GM18508 (cell line): ENCODE measurements at regions not wholly inside any gene's neighbourhood (a gene's known extent, or its start where the extent isn't known, plus 50 kb on each side); places are given as distances from the start of the nearest gene placed in this dataset.
"Not testable (repeated sequence)": the region's sequence is repeated elsewhere in the genome, so short reads cannot be mapped to it uniquely, and the experiment has no call there.

ENCODE experiments used
- ATAC-seq: cut with Tn5 transposase; IDR thresholded peaks from one replicate; pipeline ENCODE4 v1.9.1; 2021; ENCODE audit warnings: moderate number of reproducible peaks; ENCODE audit not compliant: insufficient read depth, unreplicated experiment

DNA sequence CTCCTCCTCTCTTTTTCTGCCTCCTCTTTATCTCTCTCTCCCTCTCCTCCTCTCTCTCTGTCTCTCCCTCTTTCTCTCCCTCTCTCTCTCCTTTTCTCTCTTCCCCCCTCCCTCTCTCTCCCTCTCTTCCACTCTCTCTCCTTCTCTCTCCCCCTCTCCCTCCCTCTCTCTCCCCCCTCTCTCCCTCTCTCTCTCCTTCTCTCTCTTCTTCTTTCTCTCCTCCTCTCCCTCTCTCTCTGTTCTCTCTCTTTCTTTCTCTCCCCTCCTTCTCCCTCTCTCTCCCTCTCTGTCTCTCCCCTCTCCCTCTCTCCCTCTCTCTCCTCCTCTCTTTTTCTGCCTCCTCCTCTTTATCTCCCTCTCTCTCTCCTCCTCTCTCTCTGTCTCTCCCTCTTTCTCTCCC lies 197.4 kb downstream of the UQCRFS1 start:
- ATAC-seq = no peak

DNA sequence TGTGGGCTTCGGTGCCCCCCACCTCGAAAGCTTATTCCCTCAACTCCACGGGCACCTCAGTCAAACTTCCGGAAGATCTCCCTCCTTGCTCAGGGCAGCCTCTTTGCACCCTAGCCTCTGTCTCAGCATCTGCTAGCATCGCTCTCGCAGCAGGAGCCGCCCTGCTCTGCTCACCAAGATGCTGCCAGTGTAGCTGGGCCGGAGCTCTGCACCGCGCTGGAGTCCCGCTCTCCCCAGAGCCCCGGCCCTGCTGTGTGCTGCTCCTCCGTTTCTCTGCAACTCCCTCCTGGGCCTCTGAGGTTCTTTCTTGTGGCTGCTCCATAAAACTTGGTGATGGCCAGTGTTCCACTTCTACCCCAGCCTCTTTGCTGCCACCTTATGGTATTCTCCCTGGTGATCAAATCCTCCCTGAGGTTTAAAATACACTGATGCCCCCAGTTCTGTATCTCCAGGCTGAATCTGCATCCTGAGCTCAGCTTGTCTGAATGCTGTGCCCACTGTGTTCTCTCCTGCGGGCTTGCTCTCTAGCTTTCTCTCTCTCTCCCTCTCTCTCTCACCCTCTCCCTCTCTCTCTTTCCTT lies 198.0 kb downstream of the UQCRFS1 start:
- no peak for ATAC-seq

DNA sequence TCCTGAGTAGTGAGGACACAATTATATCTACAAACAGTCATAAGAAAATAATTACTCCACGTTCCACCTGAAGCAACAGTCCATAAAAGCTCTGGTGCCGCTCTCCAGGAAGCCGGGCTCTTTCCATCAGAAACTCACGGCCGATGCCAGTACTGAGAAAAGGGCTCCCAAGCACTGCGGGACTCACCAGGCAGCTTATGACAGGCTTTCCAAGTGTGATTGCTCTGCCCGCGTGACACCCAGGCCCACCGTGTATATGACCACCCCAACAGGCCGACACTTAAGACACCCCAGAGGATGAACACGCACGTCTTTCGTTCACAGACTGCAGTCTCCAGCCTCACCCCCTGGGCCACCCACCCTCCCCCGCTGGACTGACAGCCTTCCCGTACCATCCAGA lies 199.0 kb downstream of the UQCRFS1 start:
- no peak for ATAC-seq

DNA sequence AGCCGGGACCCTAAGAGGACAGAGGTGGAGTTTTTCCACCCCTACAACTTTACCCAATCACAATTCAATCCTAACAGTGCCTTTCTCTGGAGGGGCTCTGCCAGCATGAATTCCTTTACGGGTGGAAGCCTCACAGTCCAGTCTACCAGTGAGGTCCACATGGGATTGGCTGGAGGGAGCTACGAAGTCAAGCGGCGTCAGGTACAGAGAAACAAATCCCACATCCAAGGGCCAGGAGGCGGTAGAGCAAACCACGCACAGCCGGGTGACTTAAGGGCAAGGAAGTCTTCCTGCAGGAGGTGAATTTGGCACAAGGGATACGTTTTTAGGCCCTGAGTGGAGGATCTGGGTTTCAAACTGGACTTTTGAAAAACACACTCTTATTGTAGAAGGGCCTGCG lies 199.6 kb downstream of the UQCRFS1 start:
- no peak for ATAC-seq

DNA sequence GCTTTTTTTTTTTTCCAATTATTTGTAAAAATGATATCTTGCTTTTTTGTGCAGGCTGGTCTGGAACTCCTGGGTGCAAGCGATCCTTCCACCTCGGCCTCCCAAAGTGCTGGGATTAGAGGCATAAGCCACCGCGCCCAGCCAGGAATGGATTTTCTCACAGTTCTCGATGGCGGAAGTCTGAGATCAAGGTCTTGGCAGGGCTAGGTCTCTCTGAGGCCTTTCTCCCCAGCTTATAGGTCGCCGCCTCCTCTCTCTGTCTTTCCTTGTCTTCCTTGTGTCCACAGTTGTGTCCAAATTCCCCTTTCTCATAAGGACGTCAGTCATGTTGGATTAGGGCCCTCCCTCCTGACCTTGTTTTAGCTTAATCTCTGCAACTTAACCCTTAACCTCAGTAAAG lies 200.5 kb downstream of the UQCRFS1 start:
- no peak for ATAC-seq

DNA sequence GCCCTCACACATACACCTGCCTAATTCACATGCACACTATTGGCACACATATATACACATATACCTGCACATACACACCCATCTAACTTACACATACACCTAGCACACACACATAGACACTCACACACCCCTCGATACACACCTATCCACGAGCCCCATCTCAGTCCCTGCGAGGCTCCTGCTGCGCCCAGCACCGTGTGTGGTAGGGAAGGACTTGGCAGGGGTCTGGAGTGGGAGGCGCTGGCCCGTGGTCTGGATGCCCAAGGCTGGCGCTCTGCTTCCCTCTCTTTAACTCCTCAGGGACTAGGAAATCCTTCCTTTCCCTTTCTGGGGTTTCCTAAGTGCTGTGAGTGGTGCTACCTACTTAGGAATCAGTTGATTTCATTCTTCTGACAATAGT lies 202.7 kb downstream of the UQCRFS1 start:
- no peak for ATAC-seq

DNA sequence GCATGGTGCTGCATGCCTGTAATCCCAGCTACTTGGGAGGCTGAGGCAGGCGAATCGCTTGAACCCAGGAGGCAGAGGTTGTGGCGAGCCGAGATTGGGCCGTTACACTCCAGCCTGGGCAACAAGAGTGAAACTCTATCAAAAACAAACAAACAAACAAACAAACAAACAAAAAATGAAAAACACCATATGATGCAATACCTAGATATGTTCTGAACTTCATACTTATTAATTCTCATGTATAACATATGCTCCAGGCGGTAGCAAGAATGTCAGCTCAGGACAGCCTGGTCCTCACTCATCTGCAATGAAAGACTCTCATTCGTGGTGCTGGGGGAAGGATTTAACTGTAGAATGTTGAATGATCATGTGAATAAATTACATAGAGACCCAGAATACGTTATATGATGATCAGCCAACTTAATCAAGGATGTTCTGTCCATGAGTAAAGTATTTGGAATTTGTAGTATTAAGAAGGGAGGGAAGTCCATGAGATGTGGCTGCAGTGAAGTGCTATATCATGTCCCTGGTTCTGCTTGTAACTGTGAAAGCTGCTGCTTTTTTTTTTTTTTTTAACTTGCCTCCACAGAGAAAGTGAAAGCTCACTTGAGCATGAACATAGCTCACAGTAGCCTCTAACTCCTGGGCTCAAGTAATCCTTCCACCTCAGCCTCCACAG lies 206.8 kb downstream of the UQCRFS1 start:
- ATAC-seq = no peak

DNA sequence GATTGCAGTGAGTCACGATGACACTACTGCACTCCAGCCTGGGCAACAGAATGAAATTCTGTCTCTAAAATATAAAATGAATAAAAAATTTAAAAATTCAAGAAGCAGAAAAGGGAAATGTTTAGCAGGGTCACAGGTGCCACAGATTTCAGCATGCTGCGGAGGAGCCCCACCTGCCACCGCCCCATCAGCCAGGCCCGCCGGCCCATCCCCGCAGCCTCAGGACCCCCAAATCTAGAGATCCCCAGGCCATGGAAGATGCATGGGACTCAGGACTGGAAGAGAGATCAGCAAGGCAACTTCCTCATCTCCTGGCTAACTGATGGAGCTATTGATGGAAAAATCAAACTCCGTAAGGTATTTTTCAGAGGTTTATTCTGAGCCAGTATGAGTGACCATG lies 208.2 kb downstream of the UQCRFS1 start:
- ATAC-seq = no peak

DNA sequence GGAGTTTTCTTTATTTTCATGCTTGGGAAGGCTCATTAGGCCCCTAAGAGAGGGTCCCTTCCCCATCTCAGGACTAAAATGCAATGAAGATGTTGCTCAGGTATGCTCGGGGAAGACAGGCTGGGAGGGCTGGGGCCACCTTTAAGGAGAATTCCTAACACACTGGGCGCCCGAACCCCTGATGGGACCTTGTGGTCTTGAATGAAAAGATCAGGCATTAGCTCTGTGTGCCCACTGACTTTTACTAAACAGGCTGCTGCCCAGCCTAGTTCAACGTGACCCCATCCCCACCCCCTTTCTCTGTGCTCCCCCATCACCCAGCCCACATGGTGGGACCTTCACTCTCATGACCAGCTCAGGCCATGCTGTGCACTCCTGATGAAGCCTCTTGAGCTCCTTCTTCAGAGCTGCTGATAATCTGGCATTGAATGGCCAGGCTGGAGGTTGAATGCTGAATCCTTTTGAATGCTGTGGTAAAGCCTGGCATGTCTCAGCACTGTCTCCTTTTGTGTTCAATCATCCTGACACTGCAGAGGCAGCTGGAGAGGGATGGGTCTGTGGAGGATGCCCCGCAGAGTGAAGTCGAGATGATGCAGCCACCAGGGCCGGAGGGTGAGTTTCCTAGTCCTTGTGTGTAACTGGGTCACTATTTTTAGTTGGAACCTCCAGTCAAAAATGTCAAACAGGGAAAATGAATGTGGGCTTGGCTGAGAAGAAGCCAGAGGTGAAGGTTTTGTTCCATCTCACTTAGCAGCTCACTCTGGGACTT lies 209.1 kb downstream of the UQCRFS1 start:
- ATAC-seq = no peak

DNA sequence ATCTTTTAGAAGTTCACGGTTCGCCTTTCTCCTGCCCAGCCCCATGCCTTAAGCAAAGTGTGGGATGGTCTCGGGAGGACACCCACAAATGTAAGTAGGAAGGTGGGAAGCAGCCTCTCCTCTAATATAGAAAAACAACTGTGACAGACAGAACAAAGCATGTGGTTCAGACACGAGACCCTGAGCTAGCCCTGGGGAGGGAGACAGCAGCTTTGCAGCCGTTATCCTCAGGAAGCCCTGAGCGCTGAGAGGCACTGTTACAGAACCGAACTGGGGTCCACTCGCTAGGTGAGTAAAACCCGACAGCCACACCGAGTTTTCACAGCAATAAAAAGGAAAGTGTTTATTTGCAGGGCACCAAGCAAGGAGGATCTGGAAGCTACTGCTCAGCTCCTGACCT lies 210.6 kb downstream of the UQCRFS1 start:
- ATAC-seq = no peak

DNA sequence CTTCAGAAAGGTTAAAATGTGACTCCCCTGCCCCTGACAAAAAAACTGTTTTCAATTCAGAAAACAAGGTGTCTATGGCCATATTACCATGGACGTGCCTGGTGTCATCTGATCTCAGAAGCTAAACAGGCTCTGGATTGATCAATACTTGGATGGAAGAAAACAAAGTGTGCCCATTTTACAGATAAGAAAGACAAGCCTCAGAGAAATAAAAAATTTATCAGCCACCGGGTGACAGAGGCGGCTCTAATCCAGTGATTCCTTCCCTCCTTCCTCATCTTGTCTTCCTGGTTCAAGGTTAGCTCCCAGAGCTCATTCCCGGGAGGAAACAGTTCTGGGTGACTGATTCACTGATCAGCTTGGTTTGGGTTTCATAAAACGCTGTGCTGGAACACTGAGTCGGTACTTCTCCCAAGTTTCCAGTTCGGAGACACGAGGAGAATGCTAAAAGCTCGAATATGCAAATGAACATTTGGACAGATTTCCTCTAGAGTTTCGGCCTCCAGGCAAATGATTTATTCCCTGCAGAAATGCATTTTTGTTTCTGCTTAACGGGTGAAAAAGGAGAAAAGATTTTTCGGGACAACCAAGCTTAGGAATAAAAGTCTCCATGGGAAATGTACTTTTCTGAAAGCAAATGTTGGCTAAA lies 211.2 kb downstream of the UQCRFS1 start:
- no peak for ATAC-seq

DNA sequence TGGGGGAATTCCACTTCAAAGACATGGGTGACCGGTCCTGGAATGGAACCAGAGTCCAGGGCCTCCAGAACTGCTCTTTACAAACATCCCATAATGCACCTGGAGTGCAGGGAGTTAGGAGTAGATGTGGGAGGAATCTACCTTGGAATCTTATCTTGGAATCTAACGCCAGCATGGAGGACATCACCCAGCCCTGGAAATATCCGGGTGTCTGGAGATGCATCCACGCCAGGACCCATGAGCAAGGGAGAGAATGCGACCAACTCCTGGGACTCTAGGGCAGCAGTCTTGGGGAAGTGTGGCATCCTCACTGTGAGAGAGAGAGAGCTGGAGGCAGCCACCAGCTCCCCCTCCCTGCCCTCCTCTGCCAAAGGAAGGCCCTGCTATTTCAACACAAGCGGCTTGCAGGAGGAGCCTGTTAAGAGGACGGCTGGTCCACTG lies 211.8 kb downstream of the UQCRFS1 start:
- no peak for ATAC-seq

DNA sequence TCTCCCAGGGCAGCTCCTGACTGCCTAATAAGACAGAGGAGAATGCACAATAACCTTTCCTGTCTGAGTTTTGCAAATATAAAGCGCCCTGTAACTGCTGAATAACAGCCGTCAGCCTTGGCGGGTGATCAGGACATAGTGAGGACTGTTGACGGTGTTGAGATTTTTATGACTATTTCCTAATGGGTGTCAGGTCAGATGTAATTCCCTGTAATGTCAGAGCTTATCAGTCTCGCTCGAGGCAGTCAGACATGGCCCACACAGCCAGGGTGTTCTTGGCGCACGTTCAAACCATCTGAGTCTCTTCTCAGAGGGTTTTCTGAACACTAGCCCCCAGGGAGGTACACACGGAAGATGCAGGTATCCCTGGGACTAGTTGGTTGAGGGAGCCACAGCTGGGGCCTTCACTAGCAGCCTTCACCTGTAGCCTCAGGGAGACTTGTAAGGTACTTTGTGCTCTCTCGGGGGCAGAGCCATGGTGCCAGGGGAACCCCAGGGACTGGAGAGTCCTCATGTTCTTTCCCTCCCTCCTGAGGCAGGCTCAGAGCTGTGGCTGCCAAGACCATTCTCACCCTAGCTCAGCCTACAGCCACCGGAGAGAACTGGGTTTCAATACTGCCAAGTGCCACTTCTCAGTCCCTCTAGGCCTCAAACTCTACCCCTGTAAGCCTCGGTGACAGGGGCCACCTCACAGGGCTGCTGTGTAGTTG lies 213.1 kb downstream of the UQCRFS1 start:
- no peak for ATAC-seq

DNA sequence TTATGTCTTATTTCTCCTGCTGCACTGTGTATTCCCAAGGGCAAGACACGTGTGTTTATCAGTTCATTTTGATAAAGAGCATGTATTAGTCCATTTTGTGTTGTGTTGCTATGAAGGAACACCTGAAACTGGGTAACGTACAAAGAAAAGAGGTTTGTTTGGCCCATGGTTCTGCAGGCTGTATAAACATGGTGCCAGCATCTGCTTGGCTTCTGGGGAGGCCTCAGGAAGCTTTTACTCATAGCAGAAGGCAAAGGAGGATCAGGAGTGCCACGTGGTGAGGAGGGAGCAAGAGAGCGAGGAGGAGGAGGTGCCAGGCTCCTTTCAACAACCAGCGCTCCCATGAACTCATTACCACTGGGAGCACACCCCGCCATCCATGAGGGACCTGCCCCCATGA lies 214.0 kb downstream of the UQCRFS1 start:
- ATAC-seq = no peak

DNA sequence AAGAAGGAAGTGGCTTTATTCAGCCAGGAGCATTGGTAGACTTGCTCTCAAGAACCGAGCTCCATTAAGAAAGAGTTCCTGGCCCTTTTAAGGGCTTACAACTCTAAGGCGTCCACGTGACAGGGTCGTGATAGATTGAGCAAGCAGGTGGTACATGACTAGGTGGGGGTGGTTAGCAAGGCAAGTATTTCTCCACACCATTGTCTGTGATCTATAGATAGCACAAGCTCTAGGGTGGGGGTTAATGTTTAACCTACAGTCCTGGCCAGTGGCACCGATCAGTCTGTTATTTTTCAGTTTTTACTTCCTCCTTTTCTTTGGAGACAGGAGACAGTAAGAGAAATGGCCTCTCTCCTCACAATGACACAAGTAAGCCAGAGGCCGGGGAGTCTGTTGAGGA lies 215.1 kb downstream of the UQCRFS1 start:
- ATAC-seq = not testable (repeated sequence)

DNA sequence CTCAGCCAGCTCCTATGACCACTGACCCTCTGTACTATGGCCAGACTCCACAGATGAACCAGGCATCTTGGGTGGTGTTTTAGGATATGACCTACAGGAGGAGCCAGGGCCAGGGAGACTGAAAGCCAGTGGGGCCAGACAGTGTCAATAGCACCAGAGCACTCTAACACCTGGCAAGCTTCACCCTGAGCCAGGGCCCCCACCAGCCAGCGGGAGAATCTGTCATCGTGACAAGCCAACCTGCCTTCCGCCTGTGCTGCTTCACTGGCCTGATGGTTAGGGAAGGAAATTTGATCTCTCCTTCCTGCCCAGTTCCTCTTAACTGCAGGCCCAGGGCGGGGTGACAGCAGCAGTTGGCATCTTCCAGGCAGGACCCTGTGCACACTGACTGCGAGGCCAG lies 222.4 kb downstream of the UQCRFS1 start:
- no peak for ATAC-seq

DNA sequence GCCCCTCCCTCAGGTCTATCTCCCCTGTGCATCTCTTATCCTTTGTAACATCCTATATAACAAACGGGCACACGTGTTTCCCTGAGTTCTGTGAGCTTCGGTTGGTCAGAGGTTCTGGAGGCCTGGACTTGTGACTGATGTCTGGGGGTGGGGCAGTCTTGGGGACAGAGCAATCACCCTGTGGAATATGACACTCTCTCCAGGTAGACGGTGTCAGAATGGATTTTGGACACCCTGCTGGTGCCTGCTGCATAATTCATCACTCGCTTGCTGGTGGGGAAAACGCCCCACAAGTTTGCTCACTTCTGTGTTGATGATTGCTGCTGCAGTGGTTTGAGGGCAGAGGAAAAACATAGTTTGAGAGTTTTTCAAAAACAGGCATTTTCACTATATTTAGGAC lies 223.2 kb downstream of the UQCRFS1 start:
- no peak for ATAC-seq

DNA sequence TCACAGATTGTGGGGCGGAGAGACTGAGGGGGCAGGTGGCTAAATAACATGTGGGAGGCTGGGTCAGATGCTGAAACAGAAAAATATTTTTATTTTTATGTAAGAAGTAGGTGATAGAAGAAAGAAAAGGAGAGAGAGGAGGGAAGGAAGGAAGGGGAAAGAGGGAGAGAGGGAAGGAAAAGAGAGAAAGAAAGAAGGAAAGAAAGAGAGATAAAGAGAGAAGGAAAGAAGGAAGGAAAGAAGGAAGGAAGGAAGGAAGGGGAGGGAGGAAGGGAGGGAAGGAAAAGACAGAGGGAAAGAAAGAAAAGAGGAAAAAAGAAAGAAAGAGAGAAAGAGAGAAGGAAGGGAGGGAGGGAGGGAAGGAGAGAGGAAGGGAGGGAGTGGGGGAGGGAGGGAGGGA lies 224.9 kb downstream of the UQCRFS1 start:
- ATAC-seq = no peak

DNA sequence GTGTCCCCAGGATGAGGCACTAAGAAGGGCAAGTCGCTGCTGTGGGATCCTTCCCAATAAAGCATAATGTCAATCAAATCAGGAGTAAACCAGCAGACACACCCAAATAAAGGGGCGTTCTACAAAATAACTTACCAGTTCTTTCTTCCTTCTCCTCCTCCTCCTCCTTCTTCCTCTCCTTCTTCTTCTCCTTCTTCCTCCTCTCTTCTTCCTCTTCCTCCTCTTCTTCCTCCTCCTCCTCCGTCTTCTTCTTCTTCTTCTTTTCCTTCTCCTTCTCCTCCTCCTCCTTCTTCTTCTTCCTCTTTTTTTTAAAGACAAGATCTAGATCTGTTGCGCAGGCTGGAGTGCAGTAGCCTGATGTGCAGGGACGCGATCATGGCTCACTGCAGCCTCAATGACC lies 225.8 kb downstream of the UQCRFS1 start:
- ATAC-seq = no peak

DNA sequence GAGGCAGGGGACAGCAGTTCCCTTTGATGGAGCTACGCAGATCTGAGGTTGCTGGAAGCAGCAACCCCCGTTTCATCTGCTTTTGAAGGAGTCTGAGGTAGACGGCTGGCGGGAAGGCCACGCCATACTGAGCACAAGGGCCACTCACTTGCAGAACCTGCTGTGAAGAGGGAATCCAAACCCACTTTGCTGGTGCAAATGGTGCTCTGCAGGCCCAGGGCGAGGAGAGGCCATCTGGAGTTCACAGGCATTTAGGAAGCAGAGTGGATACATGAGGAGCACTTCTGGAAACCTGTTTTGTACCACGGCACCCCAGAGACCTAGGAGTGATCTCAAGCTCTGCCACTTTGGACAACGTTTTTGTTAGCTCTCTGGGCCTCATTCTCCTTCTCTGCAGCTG lies 227.8 kb downstream of the UQCRFS1 start:
- no peak for ATAC-seq

DNA sequence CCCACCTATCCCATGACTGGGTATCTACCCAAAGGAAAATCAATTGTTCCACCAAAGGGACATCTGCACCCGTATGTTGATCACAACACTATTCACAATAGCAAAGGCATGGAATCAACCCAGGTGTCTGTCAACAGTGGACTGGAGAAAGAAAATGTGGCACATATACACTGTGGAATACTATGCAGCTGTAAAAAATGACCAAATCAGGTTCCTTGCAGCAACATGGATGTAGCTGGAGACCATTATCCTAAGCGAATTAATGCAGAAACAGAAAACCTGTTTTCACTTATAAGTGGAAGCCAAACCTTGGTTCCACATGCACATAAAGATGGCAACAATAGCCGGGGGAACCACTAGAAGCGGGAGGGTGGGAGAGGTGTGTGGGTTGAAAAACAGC lies 228.6 kb downstream of the UQCRFS1 start:
- ATAC-seq = no peak
